OCI-LY7 (cell line): ENCODE measurements at regions not wholly inside any gene's neighbourhood (a gene's known extent, or its start where the extent isn't known, plus 50 kb on each side); places are given as distances from the start of the nearest gene placed in this dataset.

ENCODE experiments used
- CTCF ChIP-seq: fragments of 200-600 bp; sonication (generic); conservative IDR thresholded peaks from 2 replicates; pipeline ENCODE4 v1.5.1; 2014; ENCODE audit warnings: mild to moderate bottlenecking, antibody characterized with exemption, low read length, moderate library complexity, mixed read lengths
- EZH2phosphoT487 ChIP-seq: fragments of 200-600 bp; sonication (generic); IDR thresholded peaks from 2 replicates; pipeline ENCODE4 v1.6.1; 2018; ENCODE audit warnings: low read depth, borderline replicate concordance, mild to moderate bottlenecking, mixed run types, antibody characterized with exemption, low read length, moderate library complexity, mixed read lengths

GRCh38 chr3:72345237-72345878, 502.9 kb downstream of the SHQ1 start:
- TF ChIP-seq CTCF (no peak), EZH2phosphoT487 (no peak)
